HepG2 (cell line): ENCODE measurements at regions not wholly inside any gene's neighbourhood (a gene's known extent, or its start where the extent isn't known, plus 50 kb on each side); places are given as distances from the start of the nearest gene placed in this dataset.

Experiments used
- ATAC-seq: fragments of 200-7000 bp; cut with Tn5 transposase; 3 replicates; pipeline ENCODE4 v1.9.1; 2020; ENCODE audit warnings: mild to moderate bottlenecking, moderate library complexity
- BruUV-seq: library from RNA; stranded (reverse); fragments of 400-500 nt; replicated peaks from 2 replicates; lab custom pipeline; 2021; lab: Mats Ljungman, UMichigan
- CTCF ChIA-PET: fragments of 300-600 bp; formaldehyde crosslinking; extraction: SDS; loops from one replicate; lab custom pipeline; 2021; ENCODE audit warnings: low total read pairs, inconsistent platforms, low intra/inter-chr PET ratio; lab: Yijun Ruan, JAX
- POLR2A ChIA-PET: fragments of 350-600 bp; sonication (Branson Sonifier 250); formaldehyde crosslinking; loops from one replicate; lab custom pipeline; 2020; ENCODE audit warnings: antibody characterized with exemption, inconsistent platforms; lab: Yijun Ruan, JAX
- DNase-seq: peaks from one replicate; pipeline ENCODE4 v3.0.0-alpha.2; 2015; ENCODE audit warnings: low spot score
- FAIRE-seq: peaks from 3 replicates; lab custom pipeline; 2011; peaks lifted over from hg19 to GRCh38; lab: Jason Lieb, UNC
- H2AFZ ChIP-seq: one replicate; pipeline ENCODE4 v1.6.1; 2011; ENCODE audit warnings: low read length, inconsistent platforms
- H3K27ac ChIP-seq: fragments of 300-600 bp; 3 replicates; pipeline ENCODE4 v1.8.0; 2011; ENCODE audit warnings: mixed run types, mild to moderate bottlenecking, mixed read lengths, low read length, inconsistent platforms; ENCODE audit not compliant: insufficient read depth; ENCODE audit errors: extremely low read length
- H3K27me3 ChIP-seq, 2 experiments: fragments of 200-600 bp in 1 of 2; 2 replicates in 1 of 2; 3 replicates in 1 of 2; pipeline versions ENCODE4 v1.6.0 to v1.8.0; 2011; ENCODE audit warnings: low read length in 2 of 2, mild to moderate bottlenecking in 2 of 2, moderate library complexity in 2 of 2, inconsistent platforms in 1 of 2; ENCODE audit not compliant: insufficient read depth in 2 of 2, control insufficient read depth in 1 of 2
- H3K36me3 ChIP-seq, 2 experiments: fragments of 200-600 bp in 1 of 2; replicated peaks in 1 of 2; 2 replicates in 1 of 2; 3 replicates in 1 of 2; pipeline versions ENCODE4 v1.5.1 to v1.8.0; 2011; ENCODE audit warnings: low read length in 2 of 2, inconsistent platforms in 1 of 2; ENCODE audit not compliant: insufficient read depth in 2 of 2, control insufficient read depth in 1 of 2
- H3K4me1 ChIP-seq: 2 replicates; pipeline ENCODE4 v1.5.1; 2012; ENCODE audit warnings: low read length, inconsistent platforms; ENCODE audit not compliant: insufficient read depth
- H3K4me2 ChIP-seq: 2 replicates; pipeline ENCODE4 v1.6.0; 2011; ENCODE audit warnings: low read depth, low read length, inconsistent platforms
- H3K4me3 ChIP-seq, 3 experiments: fragments of 200-600 bp in 1 of 3; sonication (generic), shearing (Covaris generic) in 1 of 3; replicated peaks in 1 of 3; 2 replicates each; pipeline ENCODE4 v1.5.1; 2011 to 2016; ENCODE audit warnings: low read length in 3 of 3, inconsistent platforms in 2 of 3, low read depth in 2 of 3, mild to moderate bottlenecking in 2 of 3, control low read depth in 1 of 3, mixed read lengths in 1 of 3; ENCODE audit not compliant: insufficient read depth in 1 of 3
- H3K79me2 ChIP-seq: one replicate; pipeline ENCODE4 v1.6.1; 2011; ENCODE audit warnings: low read length, inconsistent platforms; ENCODE audit not compliant: insufficient read depth
- H3K9ac ChIP-seq: 2 replicates; pipeline ENCODE4 v1.6.0; 2011; ENCODE audit warnings: mild to moderate bottlenecking, low read depth, low read length, inconsistent platforms; ENCODE audit not compliant: insufficient read depth
- H3K9me3 ChIP-seq: 2 replicates; pipeline ENCODE4 v1.5.1; 2012; ENCODE audit warnings: mild to moderate bottlenecking, low read length
- H4K20me1 ChIP-seq: 2 replicates; pipeline ENCODE4 v1.6.0; 2011; ENCODE audit warnings: inconsistent platforms, mild to moderate bottlenecking, low read length, moderate library complexity; ENCODE audit not compliant: insufficient read depth
- GABPA ChIP-seq, 2 experiments: IDR thresholded peaks; 2 replicates each; pipeline ENCODE4 v1.6.1; 2011 to 2016; ENCODE audit warnings: low read depth in 2 of 2, low read length in 1 of 2, missing biosample characterization in 1 of 2, missing genetic modification characterization in 1 of 2
- NCOA5 ChIP-seq: sonication (generic); formaldehyde crosslinking; IDR thresholded peaks from 2 replicates; pipeline ENCODE4 v1.4.0; 2020; ENCODE audit warnings: missing genetic modification reagents
- NFE2 ChIP-seq: sonication (generic); formaldehyde crosslinking; IDR thresholded peaks from 2 replicates; pipeline ENCODE4 v1.4.0; 2020; ENCODE audit warnings: missing genetic modification reagents
- NPAS2 ChIP-seq: sonication (generic); formaldehyde crosslinking; IDR thresholded peaks from 2 replicates; pipeline ENCODE4 v1.8.0; 2022; ENCODE audit warnings: mild to moderate bottlenecking, missing genetic modification reagents, borderline replicate concordance
- PHB2 ChIP-seq: fragments of 450-650 bp; IDR thresholded peaks from 2 replicates; pipeline ENCODE4 v1.6.1; 2018; ENCODE audit not compliant: partially characterized antibody
- RBAK ChIP-seq: sonication (generic); formaldehyde crosslinking; IDR thresholded peaks from 2 replicates; pipeline ENCODE4 v1.5.1; 2020; ENCODE audit warnings: mild to moderate bottlenecking, missing genetic modification reagents
- SMAD3 ChIP-seq: sonication (generic); formaldehyde crosslinking; IDR thresholded peaks from 2 replicates; pipeline ENCODE4 v1.4.0; 2020; ENCODE audit warnings: missing genetic modification reagents
- SP2 ChIP-seq: sonication (generic); formaldehyde crosslinking; IDR thresholded peaks from 2 replicates; pipeline ENCODE4 v1.5.1; 2020; ENCODE audit warnings: mild to moderate bottlenecking, missing genetic modification reagents
- ZNF367 ChIP-seq: sonication (generic); formaldehyde crosslinking; IDR thresholded peaks from 2 replicates; pipeline ENCODE4 v1.4.0; 2020; ENCODE audit warnings: missing genetic modification reagents, borderline replicate concordance
- ZNF639 ChIP-seq: conservative IDR thresholded peaks from 2 replicates; pipeline ENCODE4 v1.6.1; 2018; ENCODE audit warnings: missing genetic modification reagents
- ZNF83 ChIP-seq: sonication (generic); formaldehyde crosslinking; IDR thresholded peaks from 2 replicates; pipeline ENCODE4 v1.4.0; 2020; ENCODE audit warnings: missing genetic modification reagents, mild to moderate bottlenecking, borderline replicate concordance
- ZSCAN5A ChIP-seq: sonication (generic); formaldehyde crosslinking; IDR thresholded peaks from 2 replicates; pipeline ENCODE4 v1.8.0; 2022; ENCODE audit warnings: mild to moderate bottlenecking, missing genetic modification reagents, borderline replicate concordance
- WGBS: methylation state at CpG from one replicate; pipeline ENCODE4 v1.1.6; 2017; ENCODE audit warnings: low lambda C conversion rate; 5-methylcytosine and 5-hydroxymethylcytosine counted together
- in situ Hi-C: cut with HindIII; loops from 2 replicates; pipeline ENCODE4 v1.10.0; 2017; ENCODE audit warnings: low pct_unique_long_range_greater_than_20kb; ENCODE audit not compliant: extremely low pct_ligation_motif_present
- intact Hi-C: fragments of 100-400 bp; cut with micrococcal nuclease; formaldehyde crosslinking; loops from one replicate; pipeline ENCODE4 v1.10.0; 2022; ENCODE audit not compliant: unreplicated experiment
- TF ChIP-seq, protein P1 (sequence below): sonication (generic); formaldehyde crosslinking; IDR thresholded peaks from 2 replicates; pipeline ENCODE4 v1.4.0; 2020; ENCODE audit warnings: missing genetic modification reagents, borderline replicate concordance

DNA sequence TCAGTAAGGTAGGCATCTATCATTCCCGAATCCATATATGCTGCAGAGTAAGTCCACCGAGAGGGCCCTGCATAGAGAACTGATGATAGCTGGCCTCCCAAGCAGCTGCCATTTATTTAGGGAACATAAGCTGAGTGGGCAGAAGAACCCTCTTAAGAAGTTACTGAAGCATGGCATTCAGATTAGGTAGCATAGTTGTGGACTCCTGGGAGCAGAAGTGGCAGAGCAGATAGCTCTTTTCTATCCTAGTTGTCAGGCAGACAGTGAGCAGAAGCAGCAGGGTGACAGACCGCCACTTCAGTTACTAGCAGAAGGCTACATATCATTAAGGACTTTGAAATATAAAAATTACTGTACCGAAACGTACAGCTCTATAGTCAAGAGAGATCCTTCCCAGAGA, 454.7 kb downstream of the PPP4R3C start:
- Histone ChIP-seq H3K4me3 (no peak overlapping the region), H3K27ac (no peak overlapping the region), H3K9me3 (no peaks in the 10 kb centered on the region), H3K9ac (no peak overlapping the region), H3K4me2 (no peak overlapping the region), H2AFZ (no peak overlapping the region), H3K4me1 (no peaks in the 10 kb centered on the region), H3K27me3 (no peaks in the 10 kb centered on the region), H3K79me2 (no peaks in the 10 kb centered on the region), H3K36me3 (no peaks in the 10 kb centered on the region), H4K20me1 (no peaks in the 10 kb centered on the region)
- POLR2A ChIA-PET = no interaction called here
- no TSS peak for BruUV-seq
- FAIRE-seq (no peak), DNase-seq (no peak), ATAC-seq (no peak)
- intact Hi-C loops = no loop called here
- in situ Hi-C loops = no loop called here
- WGBS = 3% methylated on average over 3 of the region's 5 CpGs
- TF ChIP-seq RBAK (CRISPR knock-in tag) (no peak), PHB2 (no peak), ZSCAN5A (CRISPR knock-in tag) (no peak), NPAS2 (CRISPR knock-in tag) (no peak), GABPA (IDR thresholded peaks at IDR 0.05; ENCODE audit: low read depth, low read length) (no peak), GABPA (CRISPR knock-in tag; IDR thresholded peaks at IDR 0.05; ENCODE audit: low read depth) (no peak), ZNF639 (CRISPR knock-in tag) (no peak), SP2 (no peak), NCOA5 (no peak), NFE2 (CRISPR knock-in tag) (no peak), ZNF83 (CRISPR knock-in tag) (no peak), SMAD3 (no peak), ZNF367 (no peak)
- TF ChIP-seq, protein P1, sequence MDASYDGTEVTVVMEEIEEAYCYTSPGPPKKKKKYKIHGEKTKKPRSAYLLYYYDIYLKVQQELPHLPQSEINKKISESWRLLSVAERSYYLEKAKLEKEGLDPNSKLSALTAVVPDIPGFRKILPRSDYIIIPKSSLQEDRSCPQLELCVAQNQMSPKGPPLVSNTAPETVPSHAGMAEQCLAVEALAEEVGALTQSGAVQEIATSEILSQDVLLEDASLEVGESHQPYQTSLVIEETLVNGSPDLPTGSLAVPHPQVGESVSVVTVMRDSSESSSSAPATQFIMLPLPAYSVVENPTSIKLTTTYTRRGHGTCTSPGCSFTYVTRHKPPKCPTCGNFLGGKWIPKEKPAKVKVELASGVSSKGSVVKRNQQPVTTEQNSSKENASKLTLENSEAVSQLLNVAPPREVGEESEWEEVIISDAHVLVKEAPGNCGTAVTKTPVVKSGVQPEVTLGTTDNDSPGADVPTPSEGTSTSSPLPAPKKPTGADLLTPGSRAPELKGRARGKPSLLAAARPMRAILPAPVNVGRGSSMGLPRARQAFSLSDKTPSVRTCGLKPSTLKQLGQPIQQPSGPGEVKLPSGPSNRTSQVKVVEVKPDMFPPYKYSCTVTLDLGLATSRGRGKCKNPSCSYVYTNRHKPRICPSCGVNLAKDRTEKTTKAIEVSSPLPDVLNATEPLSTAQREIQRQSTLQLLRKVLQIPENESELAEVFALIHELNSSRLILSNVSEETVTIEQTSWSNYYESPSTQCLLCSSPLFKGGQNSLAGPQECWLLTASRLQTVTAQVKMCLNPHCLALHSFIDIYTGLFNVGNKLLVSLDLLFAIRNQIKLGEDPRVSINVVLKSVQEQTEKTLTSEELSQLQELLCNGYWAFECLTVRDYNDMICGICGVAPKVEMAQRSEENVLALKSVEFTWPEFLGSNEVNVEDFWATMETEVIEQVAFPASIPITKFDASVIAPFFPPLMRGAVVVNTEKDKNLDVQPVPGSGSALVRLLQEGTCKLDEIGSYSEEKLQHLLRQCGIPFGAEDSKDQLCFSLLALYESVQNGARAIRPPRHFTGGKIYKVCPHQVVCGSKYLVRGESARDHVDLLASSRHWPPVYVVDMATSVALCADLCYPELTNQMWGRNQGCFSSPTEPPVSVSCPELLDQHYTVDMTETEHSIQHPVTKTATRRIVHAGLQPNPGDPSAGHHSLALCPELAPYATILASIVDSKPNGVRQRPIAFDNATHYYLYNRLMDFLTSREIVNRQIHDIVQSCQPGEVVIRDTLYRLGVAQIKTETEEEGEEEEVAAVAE (CRISPR knock-in tag) = no peak
- CTCF ChIA-PET = no interaction called here
